ENCODE measurements at regions not wholly inside any gene's neighbourhood (a gene's known extent, or its start where the extent isn't known, plus 50 kb on each side); places are given as distances from the start of the nearest gene placed in this dataset.

- ATAC-seq = no peak
- DNase-seq = no peak
These were observed 2019.5 kb upstream of the NUDT12 start for GRCh38 chr5:105581988-105582690.

- DNase-seq = no peak
These were observed 2011.0 kb upstream of the NUDT12 start for GRCh38 chr5:105573575-105573974.

GRCh38 chr5:105565531-105565930 is 2002.9 kb upstream of the NUDT12 start:
- no peak for ATAC-seq

More at GRCh38 chr5:105573575-105573974, 2011.0 kb upstream of the NUDT12 start:
- no peak for ATAC-seq

GRCh38 chr5:105563842-105564241 is 2001.3 kb upstream of the NUDT12 start:
- ATAC-seq = no peak
- DNase-seq = no peak

More at GRCh38 chr5:105565531-105565930, 2002.9 kb upstream of the NUDT12 start:
- no peak for DNase-seq

- no peak for ATAC-seq
- DNase-seq = no peak
These were observed 1992.1 kb upstream of the NUDT12 start for GRCh38 chr5:105554568-105555169.

- no peak for ATAC-seq
- DNase-seq = no peak
These were observed 1981.7 kb upstream of the NUDT12 start for GRCh38 chr5:105544300-105544699.

- DNase-seq (no peak), ATAC-seq (no peak)
These were observed 1974.1 kb upstream of the NUDT12 start for GRCh38 chr5:105536675-105537074.

GRCh38 chr5:105530716-105531261 is 1968.2 kb upstream of the NUDT12 start:
- no peak for ATAC-seq
- no peak for DNase-seq

GRCh38 chr5:105529851-105530250 is 1967.3 kb upstream of the NUDT12 start:
- DNase-seq (no peak), ATAC-seq (no peak)

- ATAC-seq = no peak
- no peak for DNase-seq
These were observed 1945.9 kb upstream of the NUDT12 start for GRCh38 chr5:105508519-105508918.

- DNase-seq = no peak
- no peak for ATAC-seq
These were observed 1944.2 kb upstream of the NUDT12 start for GRCh38 chr5:105506692-105507277.

GRCh38 chr5:105503950-105504349 is 1941.4 kb upstream of the NUDT12 start:
- no peak for DNase-seq
- no peak for ATAC-seq

GRCh38 chr5:105501315-105501714 is 1938.7 kb upstream of the NUDT12 start:
- DNase-seq (no peak), ATAC-seq (no peak)

GRCh38 chr5:105475401-105475800 is 1912.8 kb upstream of the NUDT12 start:
- no peak for DNase-seq
- ATAC-seq = no peak

- no peak for DNase-seq
- no peak for ATAC-seq
These were observed 1899.8 kb upstream of the NUDT12 start for GRCh38 chr5:105462377-105462776.

GRCh38 chr5:105460721-105461120 is 1898.1 kb upstream of the NUDT12 start:
- DNase-seq (no peak), ATAC-seq (no peak)

- no peak for ATAC-seq
- no peak for DNase-seq
These were observed 1890.7 kb upstream of the NUDT12 start for GRCh38 chr5:105453216-105453807.

- ATAC-seq (no peak), DNase-seq (no peak)
These were observed 1885.7 kb upstream of the NUDT12 start for GRCh38 chr5:105448271-105448670.

- ATAC-seq (no peak), DNase-seq (no peak)
These were observed 1867.9 kb upstream of the NUDT12 start for GRCh38 chr5:105430516-105430915.

- DNase-seq = no peak
- no peak for ATAC-seq
These were observed 1866.1 kb upstream of the NUDT12 start for GRCh38 chr5:105428451-105429380.

- ATAC-seq = no peak
These were observed 1851.5 kb upstream of the NUDT12 start for GRCh38 chr5:105414067-105414466.

More at GRCh38 chr5:105414067-105414466, 1851.5 kb upstream of the NUDT12 start:
- DNase-seq = no peak
